H9 (cell line): ENCODE measurements at regions not wholly inside any gene's neighbourhood (a gene's known extent, or its start where the extent isn't known, plus 50 kb on each side); places are given as distances from the start of the nearest gene placed in this dataset.

Experiments
- DNase-seq: peaks from one replicate; pipeline ENCODE4 v3.0.0-alpha.2; 2017
- H2AFZ ChIP-seq: one replicate; pipeline ENCODE4 v1.6.1; 2013; ENCODE audit warnings: mild to moderate bottlenecking, low read length, control low read depth, moderate library complexity
- H2AK5ac ChIP-seq: 2 replicates; pipeline ENCODE4 v1.6.1; 2013; ENCODE audit warnings: low read length, control low read depth, mixed read lengths; ENCODE audit not compliant: insufficient read length
- H2BK120ac ChIP-seq: one replicate; pipeline ENCODE4 v1.6.1; 2013; ENCODE audit warnings: low read depth, mild to moderate bottlenecking, low read length, control low read depth, inconsistent platforms; ENCODE audit not compliant: poor library complexity, severe bottlenecking
- H2BK12ac ChIP-seq: 2 replicates; pipeline ENCODE4 v1.6.1; 2013; ENCODE audit warnings: low read length, control low read depth, mixed read lengths, low read depth; ENCODE audit not compliant: insufficient read length
- H2BK15ac ChIP-seq: 2 replicates; pipeline ENCODE4 v1.6.1; 2013; ENCODE audit warnings: low read depth, low read length, control low read depth
- H2BK20ac ChIP-seq: one replicate; pipeline ENCODE4 v1.6.1; 2013; ENCODE audit warnings: low read depth, mild to moderate bottlenecking, low read length, control low read depth, inconsistent platforms; ENCODE audit not compliant: poor library complexity, severe bottlenecking
- H2BK5ac ChIP-seq: 2 replicates; pipeline ENCODE4 v1.6.1; 2013; ENCODE audit warnings: low read length, control low read depth, mixed read lengths; ENCODE audit not compliant: insufficient read length
- H3K14ac ChIP-seq: 2 replicates; pipeline ENCODE4 v1.6.1; 2013; ENCODE audit warnings: low read length, control low read depth; ENCODE audit not compliant: insufficient read depth
- H3K18ac ChIP-seq: 2 replicates; pipeline ENCODE4 v1.6.1; 2013; ENCODE audit warnings: low read depth, mild to moderate bottlenecking, mixed read lengths, low read length, control low read depth; ENCODE audit not compliant: insufficient read length
- H3K23ac ChIP-seq: 2 replicates; pipeline ENCODE4 v1.6.1; 2013; ENCODE audit warnings: low read length, control low read depth, mixed read lengths, low read depth; ENCODE audit not compliant: insufficient read length
- H3K23me2 ChIP-seq: 2 replicates; pipeline ENCODE4 v1.6.1; 2013; ENCODE audit warnings: low read depth, mild to moderate bottlenecking, mixed read lengths, low read length, control low read depth; ENCODE audit not compliant: insufficient read length, poor library complexity, severe bottlenecking
- H3K27ac ChIP-seq: 2 replicates; pipeline ENCODE4 v1.5.1; 2013; ENCODE audit warnings: low read length, control low read depth, mixed read lengths, low read depth; ENCODE audit not compliant: insufficient read length
- H3K27me3 ChIP-seq: 2 replicates; pipeline ENCODE4 v1.6.1; 2013; ENCODE audit warnings: low read length, control low read depth, inconsistent platforms; ENCODE audit not compliant: insufficient read depth
- H3K4ac ChIP-seq: 2 replicates; pipeline ENCODE4 v1.6.1; 2013; ENCODE audit warnings: low read depth, mild to moderate bottlenecking, control low read depth, inconsistent platforms, low read length, moderate library complexity
- H3K4me1 ChIP-seq: 2 replicates; pipeline ENCODE4 v1.6.1; 2013; ENCODE audit warnings: low read length, control low read depth, inconsistent platforms; ENCODE audit not compliant: insufficient read depth
- H3K4me2 ChIP-seq: 2 replicates; pipeline ENCODE4 v1.6.1; 2013; ENCODE audit warnings: low read length, control low read depth, mixed read lengths; ENCODE audit not compliant: insufficient read length, insufficient read depth
- H3K56ac ChIP-seq: 2 replicates; pipeline ENCODE4 v1.6.1; 2013; ENCODE audit warnings: low read depth, mild to moderate bottlenecking, mixed read lengths, low read length, control low read depth; ENCODE audit not compliant: insufficient read length
- H3K79me1 ChIP-seq: 2 replicates; pipeline ENCODE4 v1.6.1; 2013; ENCODE audit warnings: low read depth, mild to moderate bottlenecking, moderate library complexity, low read length, control low read depth, inconsistent platforms; ENCODE audit not compliant: insufficient read depth, poor library complexity, severe bottlenecking
- H3K79me2 ChIP-seq: 2 replicates; pipeline ENCODE4 v1.6.1; 2013; ENCODE audit warnings: low read length, control low read depth, inconsistent platforms; ENCODE audit not compliant: insufficient read depth
- H3K9ac ChIP-seq: 2 replicates; pipeline ENCODE4 v1.6.1; 2013; ENCODE audit warnings: low read length, control low read depth, mixed read lengths; ENCODE audit not compliant: insufficient read length; ENCODE audit errors: extremely low read depth
- H3K9me3 ChIP-seq: one replicate; pipeline ENCODE4 v1.6.1; 2013; ENCODE audit warnings: low read depth, low read length, inconsistent platforms; ENCODE audit not compliant: control insufficient read depth
- H3T11ph ChIP-seq: one replicate; pipeline ENCODE4 v1.6.1; 2013; ENCODE audit warnings: mild to moderate bottlenecking, low read length, control low read depth, inconsistent platforms
- H4K20me1 ChIP-seq: one replicate; pipeline ENCODE4 v1.6.1; 2013; ENCODE audit not compliant: control insufficient read depth, insufficient read length, insufficient read depth
- H4K5ac ChIP-seq: 2 replicates; pipeline ENCODE4 v1.6.1; 2013; ENCODE audit warnings: low read depth, mild to moderate bottlenecking, mixed read lengths, low read length, control low read depth; ENCODE audit not compliant: insufficient read length
- H4K8ac ChIP-seq: replicated peaks from 2 replicates; pipeline ENCODE4 v1.6.1; 2013; ENCODE audit warnings: low read length, control low read depth, mixed read lengths, low read depth; ENCODE audit not compliant: insufficient read length
- H4K91ac ChIP-seq: 2 replicates; pipeline ENCODE4 v1.6.1; 2013; ENCODE audit warnings: low read depth, mild to moderate bottlenecking, moderate library complexity, mixed read lengths, low read length, control low read depth; ENCODE audit not compliant: insufficient read length
- H3K27ac Mint-ChIP-seq, 3 experiments: 2 replicates in 2 of 3; 3 replicates in 1 of 3; pipeline ENCODE4 v1.8.0; 2020 to 2021; ENCODE audit warnings: mixed read lengths in 3 of 3, mild to moderate bottlenecking in 1 of 3, moderate library complexity in 1 of 3
- H3K27me3 Mint-ChIP-seq: 2 replicates; pipeline ENCODE4 v1.8.0; 2021; ENCODE audit warnings: low read depth, mild to moderate bottlenecking, moderate library complexity, mixed read lengths
- H3K36me3 Mint-ChIP-seq, 3 experiments: 2 replicates in 2 of 3; 3 replicates in 1 of 3; pipeline ENCODE4 v1.8.0; 2020 to 2021; ENCODE audit warnings: low read depth in 3 of 3, mixed read lengths in 3 of 3; ENCODE audit not compliant: insufficient read depth in 1 of 3
- H3K4me1 Mint-ChIP-seq, 2 experiments: 2 replicates each; pipeline ENCODE4 v1.8.0; 2020; ENCODE audit warnings: mixed read lengths in 2 of 2
- H3K4me3 Mint-ChIP-seq, 2 experiments: 2 replicates in 1 of 2; 3 replicates in 1 of 2; pipeline ENCODE4 v1.8.0; 2020 to 2021; ENCODE audit warnings: mild to moderate bottlenecking in 2 of 2, mixed read lengths in 2 of 2, moderate library complexity in 1 of 2
- H3K9me3 Mint-ChIP-seq, 2 experiments: 2 replicates in 1 of 2; 3 replicates in 1 of 2; pipeline ENCODE4 v1.8.0; 2020; ENCODE audit warnings: mild to moderate bottlenecking in 2 of 2, mixed read lengths in 2 of 2, moderate library complexity in 1 of 2
- WGBS: extraction: QIAGEN DNeasy Blood & Tissue Kit; methylation state at CpG from one replicate; pipeline ENCODE4 v1.1.7; 2013; ENCODE audit warnings: missing lambda C conversion rate, low lambda C conversion rate, mixed read lengths; ENCODE audit not compliant: insufficient read length; ENCODE audit errors: extremely low coverage; 5-methylcytosine and 5-hydroxymethylcytosine counted together
- TF ChIP-seq, protein P1 (sequence below): fragments of 200-600 bp; sonication (generic); conservative IDR thresholded peaks from 3 replicates; pipeline ENCODE4 v1.8.0; 2021; ENCODE audit warnings: antibody characterized with exemption, mild to moderate bottlenecking

DNA sequence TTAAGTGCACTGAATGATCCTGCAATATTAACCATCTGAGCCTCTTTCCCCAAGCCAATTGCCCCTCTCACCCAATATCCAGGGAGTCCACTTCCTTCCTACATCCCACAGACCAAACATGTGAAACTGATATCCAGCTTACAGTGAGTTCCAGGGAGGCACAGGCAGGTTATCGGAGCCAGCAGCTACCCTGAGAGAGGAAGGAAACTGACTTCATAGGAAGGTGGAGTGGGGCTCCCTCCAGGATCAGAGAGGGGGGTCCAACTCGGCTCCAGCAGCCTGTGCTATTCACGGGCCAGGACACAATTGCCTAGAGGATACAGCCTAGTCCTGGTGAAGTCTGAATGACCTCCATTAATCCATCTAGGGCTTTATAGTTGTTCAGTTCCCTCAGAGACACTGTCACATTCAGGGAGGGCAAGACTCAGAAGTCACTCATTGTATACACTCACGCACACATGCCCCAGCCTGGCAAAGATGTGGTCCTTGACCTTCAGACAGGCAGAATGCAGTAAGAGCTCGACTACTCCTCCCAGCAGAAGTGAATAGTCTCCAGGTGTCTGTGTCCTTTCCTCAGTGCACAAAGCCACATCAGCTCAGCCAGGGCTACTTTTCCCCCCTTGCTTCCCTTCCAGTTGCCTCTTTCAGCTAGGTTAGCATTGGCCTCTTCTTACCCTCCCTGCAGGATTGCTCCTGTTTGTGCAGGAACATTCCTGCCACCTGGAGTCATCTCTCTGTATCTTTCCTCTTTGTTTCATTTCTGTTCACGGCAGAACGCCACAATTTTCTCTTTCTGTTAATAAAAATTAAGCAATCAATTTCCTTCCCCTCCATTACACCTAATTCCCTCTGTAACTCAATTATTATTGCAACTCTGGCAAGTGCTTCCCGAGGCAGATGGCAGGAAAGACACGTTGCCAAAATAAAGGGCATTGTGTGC, 501.7 kb downstream of the ARHGEF28 start:
- H3K4me2 ChIP-seq: no peak overlapping the region
- H2AFZ ChIP-seq: no peak overlapping the region
- H4K20me1 ChIP-seq: no peaks in the 10 kb centered on the region
- no peak overlapping the region for H3K23ac ChIP-seq
- H4K91ac ChIP-seq: no peak overlapping the region
- H3K79me2 ChIP-seq: no peaks in the 10 kb centered on the region
- H2BK120ac ChIP-seq: no peak overlapping the region
- H3K9me3 ChIP-seq: no peaks in the 10 kb centered on the region
- H4K8ac ChIP-seq: no peak overlapping the region
- Mint-ChIP-seq H3K27me3 (no peaks in the 10 kb centered on the region), H3K36me3 (no peaks in the 10 kb centered on the region), H3K4me3 (no peak overlapping the region), H3K9me3 (no peaks in the 10 kb centered on the region), H3K27ac (no peak overlapping the region; a peak in 1 of 7 replicates), H3K4me1 (peaks cover 4 to 5% of the 10 kb centered on the region in 2 experiments; a peak in 2 of 4 replicates)
- no peak overlapping the region for H3K18ac ChIP-seq
- no peak overlapping the region for H3T11ph ChIP-seq
- H3K27ac ChIP-seq: no peak overlapping the region
- no CpG with 5 or more reads among the region's 9 CpGs for WGBS
- no peaks in the 10 kb centered on the region for H3K27me3 ChIP-seq
- H2BK12ac ChIP-seq: no peak overlapping the region
- DNase-seq: no peak
- H2BK15ac ChIP-seq: no peak overlapping the region
- H3K79me1 ChIP-seq: no peaks in the 10 kb centered on the region
- no peak overlapping the region for H2BK5ac ChIP-seq
- no peaks in the 10 kb centered on the region for H3K4me1 ChIP-seq
- no peaks in the 10 kb centered on the region for H3K23me2 ChIP-seq
- no peak overlapping the region for H2AK5ac ChIP-seq
- no peak overlapping the region for H3K4ac ChIP-seq
- H2BK20ac ChIP-seq: no peak overlapping the region
- H3K9ac ChIP-seq: no peak overlapping the region
- no peak overlapping the region for H3K14ac ChIP-seq
- no peak overlapping the region for H3K56ac ChIP-seq
- H4K5ac ChIP-seq: no peak overlapping the region
- TF ChIP-seq, protein P1, sequence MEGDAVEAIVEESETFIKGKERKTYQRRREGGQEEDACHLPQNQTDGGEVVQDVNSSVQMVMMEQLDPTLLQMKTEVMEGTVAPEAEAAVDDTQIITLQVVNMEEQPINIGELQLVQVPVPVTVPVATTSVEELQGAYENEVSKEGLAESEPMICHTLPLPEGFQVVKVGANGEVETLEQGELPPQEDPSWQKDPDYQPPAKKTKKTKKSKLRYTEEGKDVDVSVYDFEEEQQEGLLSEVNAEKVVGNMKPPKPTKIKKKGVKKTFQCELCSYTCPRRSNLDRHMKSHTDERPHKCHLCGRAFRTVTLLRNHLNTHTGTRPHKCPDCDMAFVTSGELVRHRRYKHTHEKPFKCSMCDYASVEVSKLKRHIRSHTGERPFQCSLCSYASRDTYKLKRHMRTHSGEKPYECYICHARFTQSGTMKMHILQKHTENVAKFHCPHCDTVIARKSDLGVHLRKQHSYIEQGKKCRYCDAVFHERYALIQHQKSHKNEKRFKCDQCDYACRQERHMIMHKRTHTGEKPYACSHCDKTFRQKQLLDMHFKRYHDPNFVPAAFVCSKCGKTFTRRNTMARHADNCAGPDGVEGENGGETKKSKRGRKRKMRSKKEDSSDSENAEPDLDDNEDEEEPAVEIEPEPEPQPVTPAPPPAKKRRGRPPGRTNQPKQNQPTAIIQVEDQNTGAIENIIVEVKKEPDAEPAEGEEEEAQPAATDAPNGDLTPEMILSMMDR: peak; percentile 46
